GM18907 (cell line): ENCODE measurements at regions not wholly inside any gene's neighbourhood (a gene's known extent, or its start where the extent isn't known, plus 50 kb on each side); places are given as distances from the start of the nearest gene placed in this dataset.
"Not testable (repeated sequence)": the region's sequence is repeated elsewhere in the genome, so short reads cannot be mapped to it uniquely, and the experiment has no call there.

Experiments used
- ATAC-seq: cut with Tn5 transposase; IDR thresholded peaks from one replicate; pipeline ENCODE4 v1.9.1; 2021; ENCODE audit warnings: mild to moderate bottlenecking, moderate library complexity; ENCODE audit not compliant: unreplicated experiment

DNA sequence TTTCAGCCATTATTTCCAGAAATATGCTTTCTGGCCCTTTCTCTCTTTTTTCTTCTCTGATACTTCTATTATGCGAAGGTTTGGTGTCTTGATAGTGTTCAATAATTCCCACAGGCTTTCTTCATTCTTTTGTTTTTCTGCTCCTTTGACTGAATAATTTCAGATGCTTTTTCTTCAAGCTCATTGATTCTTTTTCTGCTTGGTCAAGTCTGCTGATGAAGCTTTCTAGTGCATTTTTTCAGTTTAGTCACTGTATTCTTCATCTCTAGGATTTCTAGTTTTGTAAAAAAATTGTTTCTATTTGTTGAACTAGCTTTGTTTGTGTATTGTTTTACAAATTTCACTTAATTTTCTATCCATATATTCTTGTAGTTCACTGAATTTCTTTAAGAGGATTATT, 304.0 kb upstream of the TARS1 start:
- no peak for ATAC-seq

GRCh38 chr5:33138145-33138544, 302.6 kb upstream of the TARS1 start:
- ATAC-seq = not testable (repeated sequence)

- ATAC-seq = no peak
These were observed 297.2 kb upstream of the TARS1 start for GRCh38 chr5:33143405-33144123.

DNA sequence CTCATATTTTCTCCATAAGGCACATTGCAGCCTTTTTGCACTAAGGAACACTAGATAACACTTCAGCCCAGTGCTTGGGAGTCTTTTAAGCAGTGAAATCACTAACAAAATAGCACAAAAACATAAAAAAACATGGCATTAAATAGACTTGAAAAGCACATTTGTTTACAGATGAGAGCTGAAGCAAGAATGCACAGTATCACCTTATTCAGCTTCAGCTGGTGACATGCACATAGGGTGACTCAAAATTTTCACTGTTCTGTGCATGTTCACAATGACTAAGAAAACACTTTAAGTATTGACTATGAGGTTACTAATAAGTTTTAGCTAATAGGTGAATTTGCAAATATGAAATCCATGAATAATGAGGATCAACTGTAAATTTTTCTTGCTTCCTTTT, 293.9 kb upstream of the TARS1 start:
- no peak for ATAC-seq

DNA sequence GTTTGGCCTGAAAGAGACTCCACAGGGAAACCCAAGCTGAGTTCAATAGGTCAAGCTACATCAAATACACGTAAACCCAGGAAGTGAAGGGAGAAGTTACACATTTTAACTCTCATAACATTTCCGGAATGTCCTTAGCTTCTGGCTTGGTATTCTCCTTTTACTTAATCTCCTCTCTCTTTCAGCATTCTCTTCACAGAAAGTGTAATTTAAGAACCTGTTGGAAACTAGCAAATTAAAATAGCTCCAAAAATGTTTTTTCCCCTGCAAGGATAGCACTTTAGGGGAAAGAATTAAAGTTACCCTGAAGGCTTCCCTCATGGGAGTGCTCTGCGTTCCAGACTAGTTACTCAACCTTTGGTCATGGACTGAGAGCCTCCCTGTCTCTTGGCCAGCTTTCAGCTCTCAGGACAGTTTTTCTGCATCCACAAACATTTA, 292.7 kb upstream of the TARS1 start:
- no peak for ATAC-seq

DNA sequence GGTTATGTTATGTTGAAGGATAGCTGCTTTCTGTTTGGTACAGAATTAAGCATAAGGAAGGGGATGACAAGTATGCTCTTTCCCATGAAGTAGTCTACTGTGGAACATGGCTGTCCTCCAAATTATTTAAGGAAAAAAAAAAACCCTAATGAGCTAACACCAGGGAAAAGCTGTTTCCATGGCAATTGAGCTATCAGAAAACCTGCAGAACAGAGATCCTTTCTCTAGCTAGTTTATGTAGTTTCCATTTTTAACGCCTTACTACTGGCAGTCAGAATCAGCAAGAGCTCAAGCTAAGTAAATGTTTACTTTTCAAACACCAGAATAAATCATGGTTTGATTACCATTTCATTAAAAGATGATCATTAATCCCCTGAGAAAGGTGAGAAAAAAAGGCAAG, 287.4 kb upstream of the TARS1 start:
- ATAC-seq = no peak

DNA sequence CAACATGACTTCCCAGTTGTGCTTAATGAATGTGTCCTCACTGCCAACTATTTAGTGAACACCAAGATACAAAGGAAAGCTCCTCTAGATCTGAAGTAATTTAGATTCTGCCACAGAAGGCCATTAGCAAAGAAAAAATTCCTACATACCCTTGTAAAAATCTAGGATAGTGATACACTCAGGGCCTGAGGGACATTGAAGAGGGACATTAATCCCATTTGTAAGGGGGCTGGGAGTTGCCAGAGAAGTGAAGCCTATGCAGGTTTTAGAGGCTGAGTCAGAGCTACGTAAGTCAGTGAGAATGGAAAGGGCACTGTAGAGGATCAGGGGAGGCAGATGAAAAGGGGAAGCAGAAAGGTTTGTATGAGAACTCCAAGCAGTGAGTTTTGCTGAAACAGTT, 286.9 kb upstream of the TARS1 start:
- no peak for ATAC-seq

DNA sequence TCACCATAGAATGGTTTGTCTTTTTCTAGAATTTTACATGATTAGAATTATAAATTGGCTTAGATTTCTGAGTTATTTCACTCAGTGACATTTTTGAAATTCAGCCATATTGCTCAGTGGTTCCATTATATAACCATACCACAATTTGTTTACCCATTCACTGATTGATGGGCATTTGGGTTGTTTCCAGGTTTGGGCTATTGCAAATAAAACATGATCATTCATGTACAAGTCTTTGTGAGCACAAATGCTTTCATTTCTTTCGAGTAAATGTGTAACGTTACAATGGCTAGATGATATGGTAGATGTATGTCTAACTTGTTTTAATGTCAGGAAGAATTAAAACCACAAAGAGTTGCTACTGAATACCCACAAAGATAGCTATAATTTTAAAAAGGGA, 279.9 kb upstream of the TARS1 start:
- ATAC-seq = no peak

- no peak for ATAC-seq
These were observed 279.3 kb upstream of the TARS1 start for GRCh38 chr5:33161421-33161820.

GRCh38 chr5:33162057-33162456, 278.7 kb upstream of the TARS1 start:
- ATAC-seq = no peak

GRCh38 chr5:33166522-33166921, 274.2 kb upstream of the TARS1 start:
- no peak for ATAC-seq

DNA sequence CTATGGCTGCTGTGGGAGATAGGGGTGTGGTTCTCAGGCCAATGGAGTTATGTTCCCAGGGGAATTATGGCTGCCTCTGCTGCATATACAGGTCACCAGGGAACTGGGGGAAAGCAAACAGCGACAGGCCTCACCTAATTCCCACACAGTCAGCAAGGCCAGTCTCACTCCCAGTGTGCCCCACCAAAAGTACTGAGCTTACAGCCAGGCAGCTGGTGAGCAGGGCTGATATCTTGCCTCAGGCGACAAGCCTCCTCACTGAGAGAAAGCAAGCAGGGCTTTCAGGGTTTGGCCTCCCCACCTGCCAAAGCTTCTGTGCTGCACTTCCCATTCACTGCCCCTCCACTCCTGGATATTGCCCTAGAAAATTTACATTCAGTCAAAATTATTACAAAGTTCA, 273.8 kb upstream of the TARS1 start:
- ATAC-seq = no peak

- ATAC-seq = no peak
These were observed 273.2 kb upstream of the TARS1 start for GRCh38 chr5:33167541-33167940.

- ATAC-seq = no peak
These were observed 270.4 kb upstream of the TARS1 start for GRCh38 chr5:33170411-33170810.

DNA sequence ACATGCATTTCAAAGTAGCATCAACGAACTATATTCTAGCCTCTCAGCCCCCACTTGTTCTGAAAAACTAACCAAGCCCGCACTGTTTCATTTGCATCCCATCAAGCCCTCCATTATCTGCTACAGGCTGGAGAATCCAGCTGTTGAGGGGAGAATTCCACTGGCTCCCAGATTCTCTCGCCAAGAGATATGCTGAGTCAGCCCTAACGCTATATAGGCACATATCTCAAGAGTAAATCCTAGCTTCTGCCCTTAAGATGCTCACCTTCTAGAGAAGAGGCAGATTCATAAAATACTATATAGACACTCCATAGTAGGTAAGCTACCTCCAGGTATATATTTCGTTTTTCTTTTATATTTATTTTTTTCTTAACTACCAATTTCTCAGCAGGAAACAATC, 266.4 kb upstream of the TARS1 start:
- ATAC-seq = no peak

DNA sequence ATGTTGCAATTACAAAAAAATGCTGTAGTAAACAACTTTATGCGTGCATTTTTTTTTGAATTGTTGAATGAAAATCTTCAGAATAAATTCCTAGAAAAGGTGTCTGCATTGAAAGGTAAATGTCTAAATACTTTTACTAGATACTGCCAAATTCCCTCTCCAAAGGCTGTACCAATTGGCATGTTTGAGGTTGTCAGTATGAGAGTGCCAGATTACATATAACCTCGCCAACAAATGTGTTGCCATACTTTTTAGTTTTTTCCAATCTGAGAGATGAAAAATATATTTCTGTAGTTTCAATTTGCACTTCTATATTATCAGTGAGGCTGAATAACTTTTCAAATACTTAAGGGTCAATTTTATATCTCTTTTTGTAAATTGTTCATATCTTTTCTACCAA, 261.5 kb upstream of the TARS1 start:
- no peak for ATAC-seq

DNA sequence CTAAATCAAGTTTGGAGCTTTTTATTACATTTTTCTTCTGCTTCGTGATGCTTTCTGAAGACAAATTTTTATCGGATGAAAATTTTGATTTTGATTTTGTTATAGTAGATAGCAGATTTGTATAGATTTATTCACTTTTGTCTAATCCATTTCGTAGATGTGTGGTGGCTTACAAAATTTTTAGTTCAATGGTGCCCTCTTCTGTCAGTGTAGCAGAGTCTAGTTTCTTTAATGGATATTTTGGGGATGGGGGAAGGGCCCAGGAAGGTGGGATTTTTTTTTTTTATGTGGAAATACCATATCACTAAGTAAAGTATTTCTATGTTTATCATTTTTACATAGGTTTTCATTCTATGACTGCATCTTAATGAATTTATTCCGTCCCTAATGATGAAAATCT, 259.9 kb upstream of the TARS1 start:
- no peak for ATAC-seq

DNA sequence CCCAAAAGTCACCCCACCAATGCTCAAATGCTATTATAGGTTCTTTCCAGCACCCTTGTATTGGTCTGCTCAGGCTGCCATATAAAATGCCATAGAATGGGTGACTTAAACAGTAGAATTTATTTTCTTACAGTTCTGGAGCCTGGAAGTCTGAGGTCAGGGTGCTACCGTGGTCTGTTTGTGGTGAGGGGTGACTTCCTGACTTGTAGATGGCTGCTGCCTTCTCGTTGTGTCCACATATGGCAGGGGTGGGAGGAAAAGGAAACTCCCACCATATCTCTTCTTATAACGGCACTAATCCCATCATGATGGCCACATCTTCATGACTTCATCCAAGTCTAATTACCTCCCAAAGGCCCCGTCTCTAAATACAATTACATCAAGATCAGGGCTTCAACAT, 257.8 kb upstream of the TARS1 start:
- no peak for ATAC-seq

DNA sequence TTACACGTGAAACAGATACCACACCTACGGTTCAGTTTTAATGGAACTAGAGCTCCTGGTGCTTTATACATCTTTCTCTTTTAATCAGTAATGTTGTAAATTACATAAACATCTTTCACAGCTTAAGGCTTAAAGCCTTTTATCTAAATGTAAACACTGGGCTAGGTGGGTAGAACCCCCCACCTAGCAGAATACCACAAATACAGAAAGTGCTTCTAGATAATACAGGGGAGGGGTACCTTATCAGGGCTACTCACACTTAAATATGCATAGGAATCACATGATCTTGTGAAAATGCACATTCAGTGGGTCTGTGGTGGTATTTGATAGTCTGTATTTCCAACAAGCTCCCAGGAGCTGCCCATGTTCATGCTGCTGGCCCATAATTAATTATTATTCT, 256.4 kb upstream of the TARS1 start:
- ATAC-seq = no peak

GRCh38 chr5:33188089-33188488, 252.7 kb upstream of the TARS1 start:
- ATAC-seq = no peak

GRCh38 chr5:33194914-33195313, 245.9 kb upstream of the TARS1 start:
- ATAC-seq = no peak

- no peak for ATAC-seq
These were observed 245.2 kb upstream of the TARS1 start for GRCh38 chr5:33195431-33196165.

DNA sequence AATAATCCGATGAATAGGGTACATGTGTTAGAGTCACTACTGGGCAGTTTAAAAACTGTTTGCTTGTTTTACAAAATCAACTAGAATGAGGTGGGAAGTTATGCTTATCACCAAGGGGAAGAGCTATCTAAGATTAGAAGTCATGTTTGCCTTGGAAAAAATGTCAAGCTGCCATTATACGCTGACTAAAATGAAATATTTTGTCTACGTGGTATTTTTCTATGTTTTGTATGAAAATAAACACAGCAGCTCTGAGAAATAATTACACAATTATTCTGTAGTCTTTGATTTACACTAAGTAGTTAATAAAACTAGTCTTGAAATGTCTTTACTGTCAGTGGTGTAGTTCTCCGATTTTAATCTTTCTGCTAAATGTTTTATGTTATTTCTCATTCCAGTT, 241.9 kb upstream of the TARS1 start:
- ATAC-seq = no peak
